Sigmoid colon (tissue), 6 donors: ENCODE measurements at regions not wholly inside any gene's neighbourhood (a gene's known extent, or its start where the extent isn't known, plus 50 kb on each side); places are given as distances from the start of the nearest gene placed in this dataset.

ENCODE experiments used
- DNase-seq: peaks from one replicate; pipeline ENCODE4 v3.0.0-alpha.2; 2019
- H3K27ac ChIP-seq, 4 donors: fragments of 200-600 bp; sonication (generic); one replicate each; pipeline ENCODE4 v1.5.1; 2016 to 2019; ENCODE audit warnings: mild to moderate bottlenecking in 1 of 4
- H3K27me3 ChIP-seq, 3 donors: fragments of 200-600 bp; sonication (generic); one replicate each; pipeline ENCODE4 v1.5.1; 2019; ENCODE audit warnings: mild to moderate bottlenecking in 1 of 3
- H3K36me3 ChIP-seq, 4 donors: fragments of 200-600 bp; sonication (generic); one replicate each; pipeline ENCODE4 v1.5.1; 2016 to 2019
- H3K4me1 ChIP-seq, 4 donors: fragments of 200-600 bp; sonication (generic); one replicate each; pipeline ENCODE4 v1.5.1; 2017 to 2019
- H3K4me3 ChIP-seq, 4 donors: fragments of 200-600 bp; sonication (generic); one replicate each; pipeline ENCODE4 v1.5.1; 2017 to 2019; ENCODE audit warnings: mild to moderate bottlenecking in 2 of 4, moderate library complexity in 1 of 4
- H3K9me3 ChIP-seq, 4 donors: fragments of 200-600 bp in 3 of 4; sonication (generic) in 3 of 4; one replicate each; pipeline versions ENCODE4 v1.5.1 to v1.6.1; 2013 to 2019
- EP300 ChIP-seq, 4 donors: sonication (generic); formaldehyde crosslinking; IDR thresholded peaks; one replicate each; pipeline ENCODE4 v1.6.1; 2017; ENCODE audit warnings: antibody characterized with exemption in 4 of 4
- POLR2A ChIP-seq, 2 donors: fragments of 450-650 bp; IDR thresholded peaks; one replicate each; pipeline ENCODE4 v1.6.1; 2016; ENCODE audit warnings: antibody characterized with exemption in 2 of 2, mild to moderate bottlenecking in 2 of 2, moderate library complexity in 2 of 2
- POLR2AphosphoS5 ChIP-seq, 4 donors: sonication (generic); formaldehyde crosslinking; IDR thresholded peaks; one replicate each; pipeline ENCODE4 v1.6.1; 2017; ENCODE audit warnings: antibody characterized with exemption in 4 of 4
- whole genome bisulfite sequencing, 2 donors: extraction: QIAGEN DNeasy Blood & Tissue Kit; methylation state at CpG; one replicate each; pipeline ENCODE4 v1.1.7; 2013; 5-methylcytosine and 5-hydroxymethylcytosine counted together
- intact Hi-C: fragments of 100-400 bp; cut with DNase I; formaldehyde crosslinking; loops from one replicate; pipeline ENCODE4 v1.15.1; 2023
- TF ChIP-seq, protein P1 (sequence below), 4 experiments: fragments of 450-650 bp in 3 of 4; fragments of 200-600 bp in 1 of 4; IDR thresholded peaks; one replicate each; pipeline ENCODE4 v1.5.1; 2016 to 2019; ENCODE audit warnings: antibody characterized with exemption in 4 of 4, mild to moderate bottlenecking in 3 of 4, moderate library complexity in 2 of 4
- donor health status: healthy with polysubstance abuse.
- donor health status: healthy.

DNA sequence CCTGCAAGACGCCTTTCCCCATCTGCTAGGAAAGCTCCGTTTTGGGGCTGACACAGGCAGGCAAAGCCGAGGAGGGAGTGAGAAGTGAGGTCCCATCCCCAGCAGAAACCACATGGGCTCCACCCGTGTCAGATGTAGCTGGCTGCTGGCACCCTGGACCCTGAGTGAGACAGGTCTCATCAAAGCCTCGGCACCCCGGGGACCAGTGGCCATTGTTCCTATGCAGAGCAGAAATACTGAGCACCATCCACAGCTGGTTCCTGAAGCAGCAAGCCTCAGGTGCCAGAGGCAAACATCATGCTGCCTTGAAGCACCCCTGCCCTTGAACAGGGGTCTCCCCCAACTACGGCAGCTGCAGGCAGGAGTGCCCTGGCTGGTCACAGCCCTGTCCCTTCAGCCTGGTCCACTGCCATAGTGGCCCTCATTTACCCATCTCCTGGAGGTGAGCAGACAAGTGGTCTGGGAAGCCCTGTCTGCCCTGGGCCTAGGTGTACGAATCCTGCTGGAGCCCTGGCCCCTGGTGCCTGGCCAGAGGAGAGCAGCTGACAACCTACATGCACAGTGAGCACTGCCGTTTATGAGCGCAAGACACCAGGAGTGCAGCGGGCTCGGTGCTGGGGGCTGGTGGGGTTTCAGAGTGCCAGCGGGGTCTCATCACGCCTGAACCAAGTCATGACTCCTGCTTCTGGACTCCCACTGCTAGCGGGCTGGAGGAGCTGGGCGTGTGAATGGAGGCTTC is 289.8 kb upstream of the RTL1 start:
- no peak overlapping the region for H3K27ac ChIP-seq
- H3K4me1 ChIP-seq = no peaks in the 10 kb centered on the region
- H3K36me3 ChIP-seq = no peaks in the 10 kb centered on the region
- no peaks in the 10 kb centered on the region for H3K9me3 ChIP-seq
- no peak overlapping the region for H3K4me3 ChIP-seq
- intact Hi-C loops = no loop called here
- H3K27me3 ChIP-seq = no peaks in the 10 kb centered on the region
- no peak for TF ChIP-seq POLR2AphosphoS5 (IDR thresholded peaks at IDR 0.05)
- no peak for TF ChIP-seq POLR2A (IDR thresholded peaks at IDR 0.05)
- TF ChIP-seq EP300 (IDR thresholded peaks at IDR 0.05) = no peak
- peak; percentile 29 for DNase-seq
- WGBS, 2 donors = 83 to 89% methylated on average over 16 of the region's 16 CpGs

DNA sequence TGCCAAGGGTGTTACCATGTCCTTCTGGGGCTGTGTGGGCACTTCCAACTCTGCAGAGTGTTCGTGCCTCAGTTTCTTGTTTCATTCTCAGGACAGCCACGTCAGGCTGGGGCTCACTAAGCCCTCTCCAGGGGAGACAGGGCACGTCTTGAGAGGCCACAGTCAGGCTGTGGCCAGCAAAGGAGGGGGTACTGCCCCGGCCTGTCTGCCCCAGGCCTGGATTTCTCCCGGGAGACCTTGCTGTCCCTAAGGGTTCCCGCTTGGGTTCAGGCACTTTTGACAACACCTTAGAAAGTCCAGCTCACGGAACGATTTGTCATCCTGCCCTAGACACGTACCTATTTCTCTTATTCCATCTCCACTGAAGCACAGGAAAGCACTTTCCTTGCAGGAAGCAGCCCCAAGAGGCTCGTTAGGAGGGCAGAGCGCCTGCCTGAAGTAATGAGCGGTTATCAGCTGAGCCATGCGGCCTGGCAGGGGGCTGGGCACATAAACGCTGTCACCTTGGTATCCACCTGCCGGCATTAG is 290.4 kb upstream of the RTL1 start:
- Histone ChIP-seq H3K9me3 (no peaks in the 10 kb centered on the region), H3K4me3 (no peak overlapping the region), H3K27ac (no peak overlapping the region), H3K36me3 (no peaks in the 10 kb centered on the region), H3K27me3 (no peaks in the 10 kb centered on the region), H3K4me1 (no peaks in the 10 kb centered on the region)
- DNase-seq = peak; percentile 53
- TF ChIP-seq POLR2AphosphoS5 (IDR thresholded peaks at IDR 0.05) (no peak), POLR2A (IDR thresholded peaks at IDR 0.05) (no peak), EP300 (IDR thresholded peaks at IDR 0.05) (no peak)
- TF ChIP-seq, protein P1, sequence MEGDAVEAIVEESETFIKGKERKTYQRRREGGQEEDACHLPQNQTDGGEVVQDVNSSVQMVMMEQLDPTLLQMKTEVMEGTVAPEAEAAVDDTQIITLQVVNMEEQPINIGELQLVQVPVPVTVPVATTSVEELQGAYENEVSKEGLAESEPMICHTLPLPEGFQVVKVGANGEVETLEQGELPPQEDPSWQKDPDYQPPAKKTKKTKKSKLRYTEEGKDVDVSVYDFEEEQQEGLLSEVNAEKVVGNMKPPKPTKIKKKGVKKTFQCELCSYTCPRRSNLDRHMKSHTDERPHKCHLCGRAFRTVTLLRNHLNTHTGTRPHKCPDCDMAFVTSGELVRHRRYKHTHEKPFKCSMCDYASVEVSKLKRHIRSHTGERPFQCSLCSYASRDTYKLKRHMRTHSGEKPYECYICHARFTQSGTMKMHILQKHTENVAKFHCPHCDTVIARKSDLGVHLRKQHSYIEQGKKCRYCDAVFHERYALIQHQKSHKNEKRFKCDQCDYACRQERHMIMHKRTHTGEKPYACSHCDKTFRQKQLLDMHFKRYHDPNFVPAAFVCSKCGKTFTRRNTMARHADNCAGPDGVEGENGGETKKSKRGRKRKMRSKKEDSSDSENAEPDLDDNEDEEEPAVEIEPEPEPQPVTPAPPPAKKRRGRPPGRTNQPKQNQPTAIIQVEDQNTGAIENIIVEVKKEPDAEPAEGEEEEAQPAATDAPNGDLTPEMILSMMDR (IDR thresholded peaks at IDR 0.05) = no peak
- intact Hi-C loops = no loop called here
- WGBS, 2 donors = 72 to 80% methylated on average over 15 of the region's 15 CpGs

DNA sequence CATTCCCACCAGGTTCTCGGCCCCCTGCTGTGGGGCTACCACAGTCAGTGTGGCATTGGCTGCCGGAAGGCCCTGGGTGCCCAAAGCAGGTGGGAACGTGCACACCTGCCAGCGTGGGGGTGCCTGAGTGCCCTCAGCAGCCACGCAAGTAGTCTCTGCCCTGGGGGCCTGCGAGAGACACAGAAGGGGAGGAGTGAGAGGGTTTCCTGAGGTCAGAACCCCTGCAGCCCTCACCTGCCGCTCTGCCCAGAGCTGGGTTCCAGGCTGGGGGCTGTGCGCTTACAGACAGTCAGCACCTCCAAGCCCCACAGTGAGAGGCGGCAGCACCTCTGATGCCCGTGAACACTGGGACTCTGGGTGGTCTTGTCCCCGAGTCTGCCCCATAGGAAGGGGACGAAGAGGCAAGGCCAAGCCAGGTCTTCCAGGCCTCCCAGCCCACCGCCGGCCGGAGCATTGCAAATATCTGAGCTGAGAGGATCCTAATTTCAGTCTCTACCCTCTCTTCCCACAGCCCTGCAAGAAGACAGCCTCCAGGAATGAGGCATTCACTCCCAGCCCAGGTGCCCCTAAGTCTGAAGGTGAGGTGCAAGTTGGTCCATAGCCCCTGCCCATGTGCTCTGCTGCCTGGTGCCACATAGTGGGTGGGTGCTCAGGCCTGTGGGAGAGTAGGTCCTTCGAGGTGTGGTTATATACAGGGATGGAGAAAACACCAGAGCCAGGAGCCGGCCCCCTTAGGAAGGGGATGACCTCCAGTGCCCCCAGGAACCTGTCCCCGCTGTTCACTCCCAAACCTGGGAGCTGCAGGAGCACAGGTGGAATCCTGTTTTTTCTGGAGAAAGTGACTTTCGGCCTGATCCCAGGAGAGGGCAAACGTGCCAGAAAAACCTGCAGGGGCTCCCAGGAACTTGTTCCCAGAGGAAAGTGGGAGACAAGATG is 291.1 kb upstream of the RTL1 start:
- Histone ChIP-seq H3K4me3 (no peak overlapping the region), H3K4me1 (no peaks in the 10 kb centered on the region), H3K27me3 (no peaks in the 10 kb centered on the region), H3K27ac (no peak overlapping the region), H3K9me3 (no peaks in the 10 kb centered on the region), H3K36me3 (no peaks in the 10 kb centered on the region)
- DNase-seq = peak; percentile 55
- no peak for TF ChIP-seq EP300 (IDR thresholded peaks at IDR 0.05)
- TF ChIP-seq, protein P1 (IDR thresholded peaks at IDR 0.05) = no peak
- no peak for TF ChIP-seq POLR2A (IDR thresholded peaks at IDR 0.05)
- no peak for TF ChIP-seq POLR2AphosphoS5 (IDR thresholded peaks at IDR 0.05)
- intact Hi-C loops = no loop called here
- 85 to 86% methylated on average over 20 of the region's 20 CpGs for WGBS, 2 donors

DNA sequence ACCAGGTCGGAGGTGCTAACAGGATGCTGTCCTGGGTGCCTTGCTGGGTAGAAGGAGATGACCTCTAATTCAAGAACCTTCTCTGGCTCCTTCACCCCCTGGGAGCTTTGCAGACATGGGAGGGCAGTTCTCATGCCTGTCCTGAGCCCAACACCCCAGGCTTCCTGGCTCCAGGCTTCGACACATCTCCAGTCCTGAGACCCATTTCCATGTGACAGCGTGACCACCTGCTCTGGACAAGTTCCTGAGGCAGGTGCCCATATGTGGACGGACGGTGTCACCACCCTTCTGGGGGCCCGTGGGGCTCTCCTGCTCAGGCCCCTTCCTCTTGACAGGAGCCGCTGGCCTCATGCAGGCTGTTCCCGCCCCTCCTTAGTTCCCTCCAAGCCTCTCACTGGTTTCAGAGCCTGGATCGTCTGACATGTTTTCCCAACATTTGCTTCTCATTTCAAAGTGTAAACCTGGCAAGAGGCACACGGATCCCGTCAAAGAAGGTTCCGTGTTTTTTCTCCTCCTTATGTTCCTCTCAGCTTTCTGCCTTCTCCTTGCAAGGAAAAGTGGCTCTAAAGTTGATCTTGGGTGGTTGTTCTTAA is 291.9 kb upstream of the RTL1 start:
- no peaks in the 10 kb centered on the region for H3K4me1 ChIP-seq
- intact Hi-C loops = no loop called here
- peak; percentile 54 for DNase-seq
- 78 to 81% methylated on average over 12 of the region's 12 CpGs for WGBS, 2 donors
- no peaks in the 10 kb centered on the region for H3K9me3 ChIP-seq
- H3K27ac ChIP-seq = no peak overlapping the region
- H3K27me3 ChIP-seq = no peaks in the 10 kb centered on the region
- TF ChIP-seq EP300 (IDR thresholded peaks at IDR 0.05) (no peak), POLR2AphosphoS5 (IDR thresholded peaks at IDR 0.05) (no peak), POLR2A (IDR thresholded peaks at IDR 0.05) (no peak)
- TF ChIP-seq, protein P1 (IDR thresholded peaks at IDR 0.05) = no peak
- H3K36me3 ChIP-seq = no peaks in the 10 kb centered on the region
- no peak overlapping the region for H3K4me3 ChIP-seq
